PC-3 (cell line): ENCODE measurements at regions not wholly inside any gene's neighbourhood (a gene's known extent, or its start where the extent isn't known, plus 50 kb on each side); places are given as distances from the start of the nearest gene placed in this dataset.

Experiments
- ATAC-seq: fragments of 200-7000 bp; cut with Tn5 transposase; 2 replicates; pipeline ENCODE4 v1.9.1; 2020; ENCODE audit warnings: mild to moderate bottlenecking, moderate library complexity
- BruUV-seq: library from RNA; stranded (reverse); fragments of 400-500 nt; replicated peaks from 2 replicates; lab custom pipeline; 2021; lab: Mats Ljungman, UMichigan
- CTCF ChIA-PET: fragments of 300-600 bp; sonication (Branson Sonifier 250); formaldehyde crosslinking; loops from one replicate; lab custom pipeline; 2022; ENCODE audit warnings: antibody characterized with exemption; lab: Charles Lee
- POLR2A ChIA-PET: fragments of 300-600 bp; sonication (Branson Sonifier 250); formaldehyde crosslinking; loops from one replicate; lab custom pipeline; 2022; ENCODE audit warnings: antibody characterized with exemption; ENCODE audit not compliant: unreplicated experiment; lab: Charles Lee
- DNase-seq: peaks from one replicate; pipeline ENCODE4 v3.0.0-alpha.2; 2015
- H2AFZ ChIP-seq: fragments of 300-600 bp; sonication (generic); 2 replicates; pipeline ENCODE4 v1.6.0; 2016; ENCODE audit warnings: antibody characterized with exemption, low read length
- H3F3A ChIP-seq: fragments of 300-600 bp; sonication (generic); one replicate; pipeline ENCODE4 v1.6.0; 2017; ENCODE audit warnings: antibody characterized with exemption, low read length, control low read depth, mild to moderate bottlenecking; ENCODE audit not compliant: unreplicated experiment
- H3K27ac ChIP-seq: fragments of 300-600 bp; sonication (generic); 2 replicates; pipeline ENCODE4 v1.5.1; 2016; ENCODE audit warnings: mild to moderate bottlenecking, low read length
- H3K27me3 ChIP-seq: fragments of 300-600 bp; sonication (generic); 2 replicates; pipeline ENCODE4 v1.6.1; 2016; ENCODE audit warnings: low read length, mixed read lengths
- H3K36me3 ChIP-seq: fragments of 300-600 bp; sonication (generic); 2 replicates; pipeline ENCODE4 v1.6.1; 2016; ENCODE audit warnings: low read depth, mixed run types, low read length, mixed read lengths
- H3K4me1 ChIP-seq: fragments of 300-600 bp; sonication (generic); 2 replicates; pipeline ENCODE4 v1.5.1; 2016; ENCODE audit warnings: low read length; ENCODE audit not compliant: insufficient read depth
- H3K4me2 ChIP-seq: fragments of 300-600 bp; sonication (generic); 2 replicates; pipeline ENCODE4 v1.6.0; 2016; ENCODE audit warnings: low read length
- H3K4me3 ChIP-seq: fragments of 300-600 bp; sonication (generic); 2 replicates; pipeline ENCODE4 v1.5.1; 2016; ENCODE audit warnings: mild to moderate bottlenecking, low read length, mixed read lengths
- H3K79me2 ChIP-seq: fragments of 300-600 bp; sonication (generic); 2 replicates; pipeline ENCODE4 v1.6.1; 2017; ENCODE audit warnings: low read length, mixed read lengths
- H3K9ac ChIP-seq: fragments of 300-600 bp; sonication (generic); 2 replicates; pipeline ENCODE4 v1.6.0; 2016; ENCODE audit warnings: mild to moderate bottlenecking, low read length
- H3K9me2 ChIP-seq: fragments of 300-600 bp; sonication (generic); replicated peaks from 2 replicates; pipeline ENCODE4 v1.6.1; 2016; ENCODE audit warnings: mixed run types, low read length, mixed read lengths
- H3K9me3 ChIP-seq: fragments of 300-600 bp; sonication (generic); 2 replicates; pipeline ENCODE4 v1.6.1; 2016; ENCODE audit warnings: low read length, mixed read lengths
- H4K20me1 ChIP-seq: fragments of 300-600 bp; sonication (generic); 2 replicates; pipeline ENCODE4 v1.6.1; 2016; ENCODE audit warnings: low read length, mixed read lengths
- CTCF ChIP-seq: fragments of 300-600 bp; sonication (generic); conservative IDR thresholded peaks from 2 replicates; pipeline ENCODE4 v1.5.1; 2017; ENCODE audit warnings: antibody characterized with exemption, low read depth, mild to moderate bottlenecking, low read length
- EZH2 ChIP-seq: fragments of 300-600 bp; sonication (generic); IDR thresholded peaks from one replicate; pipeline ENCODE4 v1.6.1; 2017; ENCODE audit warnings: antibody characterized with exemption, mild to moderate bottlenecking, low read length; ENCODE audit not compliant: unreplicated experiment
- EZH2phosphoT487 ChIP-seq: fragments of 300-600 bp; sonication (generic); IDR thresholded peaks from 2 replicates; pipeline ENCODE4 v1.6.1; 2018; ENCODE audit warnings: mild to moderate bottlenecking, antibody characterized with exemption, low read length, borderline replicate concordance
- intact Hi-C: fragments of 100-400 bp; cut with micrococcal nuclease; formaldehyde crosslinking; loops from 2 replicates; pipeline ENCODE4 v1.9.0; 2023

- Histone ChIP-seq H3K9ac (no peak overlapping the region), H3F3A (peaks cover 9% of the 10 kb centered on the region), H3K4me1 (peaks cover 56% of the 10 kb centered on the region), H4K20me1 (no peaks in the 10 kb centered on the region), H3K27ac (peak overlapping the region; percentile 23; the same call in 1 of the 2 replicates), H3K36me3 (no peaks in the 10 kb centered on the region), H3K79me2 (no peaks in the 10 kb centered on the region), H3K4me2 (peak overlapping the region; percentile 17; the same call in 1 of the 2 replicates), H3K4me3 (no peak overlapping the region), H3K9me2 (no peaks in the 10 kb centered on the region), H2AFZ (no peak overlapping the region), H3K9me3 (no peaks in the 10 kb centered on the region), H3K27me3 (no peaks in the 10 kb centered on the region)
- CTCF ChIA-PET, result no interaction called here
- no TSS peak for BruUV-seq
- TF ChIP-seq CTCF (no peak), EZH2phosphoT487 (no peak), EZH2 (no peak)
- ATAC-seq (peak; percentile 55), DNase-seq (peak; percentile 88)
- intact Hi-C loops, result no loop called here
- POLR2A ChIA-PET, result no interaction called here
These were observed 52.4 kb upstream of the RNF24 start for GRCh38 chr20:4067600-4068261.

DNA sequence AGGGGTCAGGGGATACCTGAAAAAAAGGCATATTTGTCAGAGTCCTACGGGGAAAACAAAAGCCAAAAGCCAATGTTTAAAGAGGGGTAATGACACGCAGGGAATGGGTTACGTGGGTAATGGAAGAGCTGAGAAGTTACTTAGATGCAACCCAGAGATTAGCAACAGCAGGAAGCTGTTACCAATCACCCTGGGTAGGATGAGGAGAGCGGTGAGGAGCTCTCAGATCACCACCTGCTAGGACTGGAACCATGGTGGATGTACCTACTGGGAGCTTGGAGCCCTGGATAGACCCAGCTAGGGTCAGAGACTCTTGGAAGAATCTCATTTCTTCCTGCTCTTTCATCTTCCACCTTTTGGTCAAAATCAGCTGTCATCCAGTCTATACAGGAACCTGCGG lies 51.2 kb upstream of the RNF24 start:
- H3K36me3 ChIP-seq, result no peaks in the 10 kb centered on the region
- peaks cover 9% of the 10 kb centered on the region for H3F3A ChIP-seq
- H4K20me1 ChIP-seq, result no peaks in the 10 kb centered on the region
- DNase-seq, result no peak
- TF ChIP-seq EZH2phosphoT487 (no peak), EZH2 (no peak), CTCF (no peak)
- H3K9me2 ChIP-seq, result no peaks in the 10 kb centered on the region
- BruUV-seq, result no TSS peak
- ChIA-PET CTCF (no interaction called here), POLR2A (no interaction called here)
- H3K9me3 ChIP-seq, result no peaks in the 10 kb centered on the region
- no peaks in the 10 kb centered on the region for H3K27me3 ChIP-seq
- intact Hi-C loops, result no loop called here
- no peak for ATAC-seq
- peaks cover 56% of the 10 kb centered on the region for H3K4me1 ChIP-seq
- no peak overlapping the region for H3K27ac ChIP-seq
- no peak overlapping the region for H3K9ac ChIP-seq
- no peak overlapping the region for H2AFZ ChIP-seq
- H3K4me2 ChIP-seq, result no peak overlapping the region
- no peak overlapping the region for H3K4me3 ChIP-seq
- no peaks in the 10 kb centered on the region for H3K79me2 ChIP-seq

DNA sequence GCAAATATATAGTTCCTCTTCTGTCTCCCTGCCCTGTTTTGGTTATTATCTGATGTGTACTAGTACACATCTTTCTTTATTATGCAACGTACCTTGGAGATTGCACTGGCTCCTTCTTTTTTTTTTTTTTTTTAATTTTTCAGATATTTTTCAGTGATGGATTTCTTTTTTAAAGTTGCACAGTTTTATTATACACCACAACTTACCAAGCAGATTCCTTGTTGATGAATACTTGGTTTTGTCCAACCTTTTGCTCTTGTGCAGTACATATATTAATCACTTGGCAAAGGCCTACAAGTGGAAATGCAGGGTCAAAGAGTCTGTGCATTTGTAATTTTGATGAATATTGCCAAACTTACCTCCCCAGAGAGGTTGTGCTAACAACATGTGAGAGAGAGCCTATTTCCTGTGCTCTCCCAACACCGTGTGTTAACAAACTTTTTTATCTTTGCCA lies 50.1 kb upstream of the RNF24 start:
- Histone ChIP-seq H3K27ac (peak overlapping the region; percentile 76), H3K4me3 (no peak overlapping the region), H3K27me3 (no peaks in the 10 kb centered on the region), H3K4me2 (peak overlapping the region; percentile 66), H3K36me3 (no peaks in the 10 kb centered on the region), H3K9ac (peak overlapping the region; percentile 45), H4K20me1 (no peaks in the 10 kb centered on the region), H3K4me1 (peaks cover 56% of the 10 kb centered on the region), H3K79me2 (no peaks in the 10 kb centered on the region), H3K9me2 (no peaks in the 10 kb centered on the region), H3F3A (peaks cover 9% of the 10 kb centered on the region), H3K9me3 (no peaks in the 10 kb centered on the region), H2AFZ (no peak overlapping the region)
- no TSS peak for BruUV-seq
- peak; percentile 49 for DNase-seq
- TF ChIP-seq EZH2phosphoT487 (no peak), EZH2 (no peak), CTCF (no peak)
- ChIA-PET CTCF (interaction anchor here (1.0 kb wide), 1 partner anchor 20 kb away, joined by 3 read pairs; no protein-coding TSS in a partner anchor), POLR2A (no interaction called here)
- intact Hi-C loops, result no loop called here
- no peak for ATAC-seq
